K562 (cell line): ENCODE measurements at regions not wholly inside any gene's neighbourhood (a gene's known extent, or its start where the extent isn't known, plus 50 kb on each side); places are given as distances from the start of the nearest gene placed in this dataset.

ENCODE experiments used
- ATAC-seq: fragments of 200-7000 bp; cut with Tn5 transposase; 3 replicates; pipeline ENCODE4 v1.9.1; 2020; ENCODE audit warnings: moderate library complexity
- BruUV-seq: library from RNA; stranded (reverse); fragments of 400-500 nt; replicated peaks from 2 replicates; lab custom pipeline; 2021; lab: Mats Ljungman, UMichigan
- CTCF ChIA-PET: fragments of 300-600 bp; formaldehyde crosslinking; extraction: SDS; loops from one replicate; lab custom pipeline; 2021; ENCODE audit warnings: low intra/inter-chr PET ratio; lab: Yijun Ruan, JAX
- POLR2A ChIA-PET: fragments of 300-600, 350-650 bp; sonication (Branson Sonifier 250); formaldehyde crosslinking; extraction: SDS; loops from one replicate; lab custom pipeline; 2021; ENCODE audit warnings: antibody characterized with exemption, inconsistent platforms; lab: Yijun Ruan, JAX
- DNase-seq, 4 experiments: peaks; one replicate each; pipeline versions ENCODE4 v3.0.0 to v3.0.0-alpha.2; 2011 to 2018; ENCODE audit warnings: low spot score in 3 of 4, mixed read lengths in 3 of 4; ENCODE audit errors: extremely low read depth in 1 of 4
- FAIRE-seq: peaks from 2 replicates; lab custom pipeline; 2011; peaks lifted over from hg19 to GRCh38; lab: Jason Lieb, UNC
- H2AFZ ChIP-seq: 2 replicates; pipeline ENCODE4 v1.6.0; 2011; ENCODE audit warnings: low read depth, low read length, control low read depth, inconsistent platforms
- H3K27ac ChIP-seq: fragments of 200-600 bp; 3 replicates; pipeline ENCODE4 v1.8.0; 2011; ENCODE audit warnings: low read depth, mild to moderate bottlenecking, control low read depth, inconsistent platforms, low read length, moderate library complexity, mixed read lengths; ENCODE audit errors: extremely low read depth
- H3K27me3 ChIP-seq, 2 experiments: fragments of 300-600 bp in 1 of 2; 2 replicates in 1 of 2; 3 replicates in 1 of 2; pipeline versions ENCODE4 v1.6.0 to v1.8.0; 2011; ENCODE audit warnings: inconsistent platforms in 2 of 2, low read length in 2 of 2, mild to moderate bottlenecking in 1 of 2, mixed read lengths in 1 of 2, moderate library complexity in 1 of 2; ENCODE audit not compliant: control insufficient read depth in 2 of 2, insufficient read depth in 2 of 2
- H3K36me3 ChIP-seq: fragments of 300-600 bp; 3 replicates; pipeline ENCODE4 v1.8.0; 2011; ENCODE audit warnings: mild to moderate bottlenecking, low read length, inconsistent platforms; ENCODE audit not compliant: control insufficient read depth, insufficient read depth
- H3K4me1 ChIP-seq, 2 experiments: fragments of 200-600 bp in 1 of 2; replicated peaks in 1 of 2; 2 replicates in 1 of 2; 3 replicates in 1 of 2; pipeline versions ENCODE4 v1.5.1 to v1.8.0; 2011; ENCODE audit warnings: inconsistent platforms in 2 of 2, low read length in 2 of 2, mild to moderate bottlenecking in 1 of 2, mixed read lengths in 1 of 2, moderate library complexity in 1 of 2; ENCODE audit not compliant: control insufficient read depth in 2 of 2, insufficient read depth in 2 of 2
- H3K4me2 ChIP-seq: 2 replicates; pipeline ENCODE4 v1.6.1; 2011; ENCODE audit warnings: low read length, control low read depth, inconsistent platforms, mixed read lengths; ENCODE audit not compliant: insufficient read depth
- H3K4me3 ChIP-seq: fragments of 200-600 bp; sonication (generic), shearing (Covaris generic); 2 replicates; pipeline ENCODE4 v1.5.1; 2016; ENCODE audit warnings: control low read depth, inconsistent platforms
- H3K79me2 ChIP-seq: fragments of 200-600 bp; 3 replicates; pipeline ENCODE4 v1.8.0; 2011; ENCODE audit warnings: low read length, inconsistent platforms; ENCODE audit not compliant: control insufficient read depth, insufficient read depth
- H3K9ac ChIP-seq, 2 experiments: 2 replicates each; pipeline versions ENCODE4 v1.6.0 to v1.6.1; 2011; ENCODE audit warnings: low read depth in 2 of 2, low read length in 2 of 2, control low read depth in 1 of 2, inconsistent platforms in 1 of 2, mild to moderate bottlenecking in 1 of 2, mixed read lengths in 1 of 2; ENCODE audit not compliant: insufficient read depth in 1 of 2
- H3K9me1 ChIP-seq: one replicate; pipeline ENCODE4 v1.6.0; 2011; ENCODE audit warnings: inconsistent platforms, mild to moderate bottlenecking, low read length, moderate library complexity; ENCODE audit not compliant: control insufficient read depth, insufficient read depth
- H3K9me3 ChIP-seq: replicated peaks from 2 replicates; pipeline ENCODE4 v1.5.1; 2011; ENCODE audit warnings: low read depth, low read length, inconsistent platforms; ENCODE audit not compliant: control insufficient read depth, insufficient read depth
- H4K20me1 ChIP-seq: replicated peaks from 2 replicates; pipeline ENCODE4 v1.6.1; 2011; ENCODE audit warnings: low read length, inconsistent platforms, mixed read lengths; ENCODE audit not compliant: control insufficient read depth, insufficient read depth
- CEBPZ ChIP-seq: fragments of 150-350 bp; IDR thresholded peaks from 2 replicates; pipeline ENCODE4 v1.6.1; 2014; ENCODE audit warnings: low read depth, mild to moderate bottlenecking, low read length, borderline replicate concordance
- CREBBP ChIP-seq: IDR thresholded peaks from one replicate; pipeline ENCODE4 v1.6.1; 2012; ENCODE audit warnings: low read depth, mild to moderate bottlenecking, control low read depth, inconsistent platforms, low read length
- ELK3 ChIP-seq: fragments of 450-650 bp; formaldehyde crosslinking; IDR thresholded peaks from 2 replicates; pipeline ENCODE4 v1.4.0; 2020; ENCODE audit warnings: mild to moderate bottlenecking
- GATAD2A ChIP-seq: fragments of 450-650 bp; IDR thresholded peaks from 2 replicates; pipeline ENCODE4 v1.6.1; 2017
- HDAC1 ChIP-seq, 2 experiments: fragments of 450-650 bp; IDR thresholded peaks; 2 replicates each; pipeline ENCODE4 v1.6.1; 2016 to 2017; ENCODE audit warnings: inconsistent platforms in 1 of 2, mild to moderate bottlenecking in 1 of 2, moderate library complexity in 1 of 2
- IFI16 ChIP-seq: fragments of 250-450 bp; sonication (Bioruptor Pico); IDR thresholded peaks from 2 replicates; pipeline ENCODE4 v2.1.2; 2022; ENCODE audit warnings: mild to moderate bottlenecking, inconsistent platforms
- KDM1A ChIP-seq, 2 experiments: fragments of 450-650 bp; IDR thresholded peaks; 2 replicates each; pipeline ENCODE4 v1.6.1; 2016; ENCODE audit warnings: mild to moderate bottlenecking in 2 of 2
- MBD1 ChIP-seq: fragments of 250-450 bp; sonication (Bioruptor Pico); IDR thresholded peaks from 2 replicates; pipeline ENCODE4 v1.8.0; 2022; ENCODE audit warnings: inconsistent platforms
- RBM15 ChIP-seq: fragments of 200-400 bp; formaldehyde crosslinking; IDR thresholded peaks from 2 replicates; pipeline ENCODE4 v1.6.1; 2018; ENCODE audit warnings: mild to moderate bottlenecking, low read length, moderate library complexity; ENCODE audit not compliant: insufficient read depth
- SRSF7 ChIP-seq: fragments of 200-400 bp; formaldehyde crosslinking; optimal IDR thresholded peaks from 2 replicates; pipeline ENCODE3; 2017; ENCODE audit warnings: mild to moderate bottlenecking, low read depth, low read length
- ZFP1 ChIP-seq: fragments of 450-650 bp; formaldehyde crosslinking; IDR thresholded peaks from 2 replicates; pipeline ENCODE4 v1.4.0; 2020; ENCODE audit warnings: mild to moderate bottlenecking, mixed read lengths
- ZNF12 ChIP-seq: sonication (generic); formaldehyde crosslinking; IDR thresholded peaks from 2 replicates; pipeline ENCODE4 v1.4.0; 2020; ENCODE audit warnings: mild to moderate bottlenecking, missing genetic modification reagents
- ZNF23 ChIP-seq: fragments of 250-450 bp; sonication (Bioruptor Pico); IDR thresholded peaks from 2 replicates; pipeline ENCODE4 v1.4.0; 2020; ENCODE audit warnings: mild to moderate bottlenecking
- ZNF263 ChIP-seq: sonication (generic); formaldehyde crosslinking; IDR thresholded peaks from 2 replicates; pipeline ENCODE4 v1.8.0; 2022; ENCODE audit warnings: mild to moderate bottlenecking, missing genetic modification reagents, borderline replicate concordance
- ZNF778 ChIP-seq: fragments of 450-650 bp; formaldehyde crosslinking; IDR thresholded peaks from 2 replicates; pipeline ENCODE4 v1.4.0; 2020; ENCODE audit warnings: mild to moderate bottlenecking, moderate library complexity
- WGBS: fragments of 100-300 bp; shearing (Covaris generic); methylation state at CpG from one replicate; pipeline ENCODE4 v1.1.6; 2016; ENCODE audit warnings: low coverage, mixed read lengths; ENCODE audit not compliant: insufficient coverage; ENCODE audit errors: missing lambda C conversion rate; 5-methylcytosine and 5-hydroxymethylcytosine counted together
- in situ Hi-C: fragments of 300-500 bp; cut with MboI; formaldehyde crosslinking; loops from 4 replicates; pipeline ENCODE4 v1.15.0; 2018; ENCODE audit warnings: inconsistent platforms, mixed read lengths
- intact Hi-C: fragments of 100-400 bp; cut with micrococcal nuclease; formaldehyde crosslinking; loops from 2 replicates; pipeline ENCODE4 v1.14.2; 2022

DNA sequence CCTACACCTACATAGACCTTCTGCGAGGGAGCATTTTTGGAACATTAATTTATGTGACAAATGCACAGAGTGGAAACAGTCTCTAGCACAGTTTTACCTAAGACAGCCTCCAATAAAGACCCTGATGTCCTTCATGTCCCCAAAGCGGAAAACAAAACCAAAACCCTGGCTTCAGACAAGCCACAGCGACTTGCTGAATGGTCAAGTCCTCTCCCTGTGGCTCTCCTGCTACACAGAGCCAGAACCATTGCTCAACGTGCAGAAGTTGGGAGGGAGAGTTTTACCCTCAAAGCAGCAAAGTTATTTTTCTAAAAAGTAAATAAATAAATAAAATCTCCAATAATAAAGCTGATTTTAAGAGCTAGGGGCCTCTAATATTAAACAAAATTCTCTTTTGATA lies 135.0 kb upstream of the TMEM132C start:
- Histone ChIP-seq H2AFZ (no peak overlapping the region), H3K9ac (no peak overlapping the region), H3K4me1 (no peaks in the 10 kb centered on the region), H3K79me2 (no peaks in the 10 kb centered on the region), H3K4me3 (no peak overlapping the region), H3K9me3 (no peaks in the 10 kb centered on the region), H3K36me3 (no peaks in the 10 kb centered on the region), H3K4me2 (no peak overlapping the region), H4K20me1 (no peaks in the 10 kb centered on the region), H3K27ac (no peak overlapping the region), H3K27me3 (no peaks in the 10 kb centered on the region), H3K9me1 (no peaks in the 10 kb centered on the region)
- ATAC-seq (no peak), DNase-seq (no peak), FAIRE-seq (no peak)
- intact Hi-C loops, result no loop called here
- in situ Hi-C loops, result no loop called here
- CTCF ChIA-PET, result no interaction called here
- no TSS peak for BruUV-seq
- POLR2A ChIA-PET, result no interaction called here
- TF ChIP-seq ZNF12 (CRISPR knock-in tag) (no peak), HDAC1 (IDR thresholded peaks at IDR 0.05) (no peak), ZNF263 (no peak), RBM15 (no peak), ZFP1 (CRISPR knock-in tag) (no peak), CEBPZ (no peak), ZNF23 (no peak), ELK3 (CRISPR knock-in tag) (no peak), SRSF7 (no peak), KDM1A (IDR thresholded peaks at IDR 0.05) (no peak), MBD1 (CRISPR knock-in tag) (no peak), IFI16 (no peak), CREBBP (no peak), GATAD2A (no peak), ZNF778 (CRISPR knock-in tag) (no peak)
- WGBS, result 1% methylated on average over 4 of the region's 4 CpGs
